DND-41 (cell line): ENCODE measurements at regions not wholly inside any gene's neighbourhood (a gene's known extent, or its start where the extent isn't known, plus 50 kb on each side); places are given as distances from the start of the nearest gene placed in this dataset.

Source experiments
- ATAC-seq: fragments of 200-7000 bp; cut with Tn5 transposase; 3 replicates; pipeline ENCODE4 v1.9.1; 2021; ENCODE audit warnings: low read depth; ENCODE audit not compliant: insufficient read depth
- DNase-seq: peaks from one replicate; pipeline ENCODE4 v3.0.0-alpha.2; 2020
- H2AFZ ChIP-seq: 2 replicates; pipeline ENCODE4 v1.6.0; 2012; ENCODE audit warnings: low read depth, low read length
- H3K27ac ChIP-seq: 2 replicates; pipeline ENCODE4 v1.5.1; 2012; ENCODE audit warnings: low read length, inconsistent platforms
- H3K27me3 ChIP-seq: fragments of 200-600 bp; sonication (generic); 2 replicates; pipeline ENCODE4 v1.6.0; 2012; ENCODE audit warnings: low read length, mild to moderate bottlenecking, inconsistent platforms; ENCODE audit not compliant: insufficient read depth, poor library complexity
- H3K36me3 ChIP-seq: 2 replicates; pipeline ENCODE4 v1.5.1; 2012; ENCODE audit warnings: low read length, inconsistent platforms; ENCODE audit not compliant: insufficient read depth
- H3K4me1 ChIP-seq: 2 replicates; pipeline ENCODE4 v1.5.1; 2012; ENCODE audit warnings: mild to moderate bottlenecking, low read length; ENCODE audit not compliant: insufficient read depth
- H3K4me2 ChIP-seq: 2 replicates; pipeline ENCODE4 v1.6.0; 2012; ENCODE audit warnings: mild to moderate bottlenecking, moderate library complexity, low read length, inconsistent platforms; ENCODE audit not compliant: insufficient read depth
- H3K4me3 ChIP-seq, 2 experiments: fragments of 200-600 bp in 1 of 2; shearing (Covaris generic) in 1 of 2; 2 replicates each; pipeline ENCODE4 v1.5.1; 2012 to 2016; ENCODE audit warnings: inconsistent platforms in 2 of 2, low read length in 2 of 2, mild to moderate bottlenecking in 2 of 2, low read depth in 1 of 2, moderate library complexity in 1 of 2
- H3K79me2 ChIP-seq: 2 replicates; pipeline ENCODE4 v1.6.0; 2012; ENCODE audit warnings: low read length, inconsistent platforms; ENCODE audit not compliant: insufficient read depth
- H3K9ac ChIP-seq: 2 replicates; pipeline ENCODE4 v1.6.0; 2012; ENCODE audit warnings: low read depth, mild to moderate bottlenecking, inconsistent platforms, low read length, moderate library complexity
- H3K9me3 ChIP-seq: 2 replicates; pipeline ENCODE4 v1.5.1; 2012; ENCODE audit warnings: low read length, moderate library complexity, mild to moderate bottlenecking, inconsistent platforms; ENCODE audit not compliant: insufficient read depth, severe bottlenecking
- H4K20me1 ChIP-seq: 2 replicates; pipeline ENCODE4 v1.6.0; 2012; ENCODE audit warnings: low read length; ENCODE audit not compliant: insufficient read depth
- CTCF ChIP-seq: IDR thresholded peaks from 2 replicates; pipeline ENCODE4 v1.5.1; 2012; ENCODE audit warnings: borderline replicate concordance, low read length, moderate library complexity, mild to moderate bottlenecking; ENCODE audit not compliant: poor library complexity, severe bottlenecking; ENCODE audit errors: extremely low read depth
- EZH2 ChIP-seq: IDR thresholded peaks from 3 replicates; pipeline ENCODE4 v1.6.1; 2012; ENCODE audit warnings: borderline replicate concordance, low read depth, mild to moderate bottlenecking, moderate library complexity, low read length, inconsistent platforms; ENCODE audit not compliant: severe bottlenecking

GRCh38 chr5:124227914-124228313 lies 518.5 kb downstream of the ZNF608 start:
- ATAC-seq: no peak
- no peak overlapping the region for H3K27ac ChIP-seq

GRCh38 chr5:124220418-124220817 lies 526.0 kb downstream of the ZNF608 start:
- H2AFZ ChIP-seq: no peak overlapping the region
- H3K79me2 ChIP-seq: no peaks in the 10 kb centered on the region
- H3K36me3 ChIP-seq: no peaks in the 10 kb centered on the region
- no peaks in the 10 kb centered on the region for H3K9me3 ChIP-seq
- no peak overlapping the region for H3K27ac ChIP-seq
- H3K9ac ChIP-seq: no peak overlapping the region
- H3K4me3 ChIP-seq: no peak overlapping the region
- DNase-seq (no peak), ATAC-seq (no peak)
- no peak overlapping the region for H3K4me2 ChIP-seq
- H3K27me3 ChIP-seq: no peaks in the 10 kb centered on the region
- TF ChIP-seq CTCF: no peak
- TF ChIP-seq EZH2: no peak
- no peaks in the 10 kb centered on the region for H3K4me1 ChIP-seq
- no peaks in the 10 kb centered on the region for H4K20me1 ChIP-seq

More at GRCh38 chr5:124227914-124228313, 518.5 kb downstream of the ZNF608 start:
- Histone ChIP-seq H3K4me3 (no peak overlapping the region), H3K9ac (no peak overlapping the region), H3K79me2 (no peaks in the 10 kb centered on the region), H2AFZ (no peak overlapping the region), H3K36me3 (no peaks in the 10 kb centered on the region), H4K20me1 (no peaks in the 10 kb centered on the region), H3K27me3 (no peaks in the 10 kb centered on the region), H3K4me2 (no peak overlapping the region), H3K4me1 (no peaks in the 10 kb centered on the region), H3K9me3 (no peaks in the 10 kb centered on the region)
- no peak for DNase-seq
- no peak for TF ChIP-seq CTCF
- no peak for TF ChIP-seq EZH2

GRCh38 chr5:124212934-124213333 lies 533.5 kb downstream of the ZNF608 start:
- H3K36me3 ChIP-seq: no peaks in the 10 kb centered on the region
- no peaks in the 10 kb centered on the region for H3K79me2 ChIP-seq
- no peak overlapping the region for H3K27ac ChIP-seq
- no peaks in the 10 kb centered on the region for H4K20me1 ChIP-seq
- TF ChIP-seq CTCF: no peak
- no peak for TF ChIP-seq EZH2
- H3K4me2 ChIP-seq: no peak overlapping the region
- H3K4me1 ChIP-seq: peaks cover 16% of the 10 kb centered on the region
- no peaks in the 10 kb centered on the region for H3K27me3 ChIP-seq
- ATAC-seq: no peak
- H3K9me3 ChIP-seq: no peaks in the 10 kb centered on the region
- no peak overlapping the region for H2AFZ ChIP-seq
- H3K4me3 ChIP-seq: no peak overlapping the region
- no peak overlapping the region for H3K9ac ChIP-seq
- no peak for DNase-seq
